ENCODE measurements at regions not wholly inside any gene's neighbourhood (a gene's known extent, or its start where the extent isn't known, plus 50 kb on each side); places are given as distances from the start of the nearest gene placed in this dataset.

DNA sequence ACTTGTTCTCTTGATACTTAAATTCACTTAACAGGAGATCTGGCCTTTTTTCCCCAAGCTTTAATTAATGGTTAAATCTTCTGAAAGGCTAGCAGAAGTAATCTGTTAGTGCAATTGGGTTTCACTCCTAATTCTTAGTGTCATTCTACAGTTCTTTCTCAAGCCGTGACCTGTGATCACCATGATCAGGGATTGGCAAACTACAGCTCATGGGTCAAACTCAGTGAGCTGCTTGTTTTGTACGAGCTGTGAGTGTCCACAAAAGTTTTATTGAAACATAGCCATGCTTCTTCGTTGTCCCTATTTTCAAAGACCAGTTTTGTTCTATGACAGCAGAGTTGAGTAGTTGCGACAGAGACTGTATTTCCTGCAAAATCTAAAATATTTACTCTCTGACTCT, 109.4 kb upstream of the KCNJ15 start:
- TF ChIP-seq, protein P1, sequence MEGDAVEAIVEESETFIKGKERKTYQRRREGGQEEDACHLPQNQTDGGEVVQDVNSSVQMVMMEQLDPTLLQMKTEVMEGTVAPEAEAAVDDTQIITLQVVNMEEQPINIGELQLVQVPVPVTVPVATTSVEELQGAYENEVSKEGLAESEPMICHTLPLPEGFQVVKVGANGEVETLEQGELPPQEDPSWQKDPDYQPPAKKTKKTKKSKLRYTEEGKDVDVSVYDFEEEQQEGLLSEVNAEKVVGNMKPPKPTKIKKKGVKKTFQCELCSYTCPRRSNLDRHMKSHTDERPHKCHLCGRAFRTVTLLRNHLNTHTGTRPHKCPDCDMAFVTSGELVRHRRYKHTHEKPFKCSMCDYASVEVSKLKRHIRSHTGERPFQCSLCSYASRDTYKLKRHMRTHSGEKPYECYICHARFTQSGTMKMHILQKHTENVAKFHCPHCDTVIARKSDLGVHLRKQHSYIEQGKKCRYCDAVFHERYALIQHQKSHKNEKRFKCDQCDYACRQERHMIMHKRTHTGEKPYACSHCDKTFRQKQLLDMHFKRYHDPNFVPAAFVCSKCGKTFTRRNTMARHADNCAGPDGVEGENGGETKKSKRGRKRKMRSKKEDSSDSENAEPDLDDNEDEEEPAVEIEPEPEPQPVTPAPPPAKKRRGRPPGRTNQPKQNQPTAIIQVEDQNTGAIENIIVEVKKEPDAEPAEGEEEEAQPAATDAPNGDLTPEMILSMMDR (conservative IDR thresholded peaks at IDR 0.05; ENCODE audit: control insufficient read depth, insufficient read depth, low read depth, low read length) = no peak

DNA sequence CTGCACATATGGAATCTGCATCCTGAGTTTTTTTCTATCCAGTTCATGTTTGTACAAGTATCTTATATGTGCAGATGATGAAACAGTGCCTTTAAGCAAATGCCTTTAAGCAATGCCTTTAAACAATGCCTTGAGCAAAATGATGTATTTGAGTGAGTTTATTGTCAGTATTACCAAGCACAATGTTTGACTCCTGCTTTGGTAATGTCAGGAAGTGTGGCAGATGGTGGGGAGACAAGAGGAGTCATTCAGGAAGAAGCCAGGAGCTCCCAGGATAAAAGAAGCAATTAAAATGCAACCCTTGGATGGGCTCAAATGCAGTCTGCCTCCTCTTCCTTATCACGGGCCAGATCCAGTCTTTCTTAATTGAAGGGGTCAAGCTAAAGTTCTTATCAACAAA, 108.7 kb upstream of the KCNJ15 start:
- TF ChIP-seq, protein P1 (conservative IDR thresholded peaks at IDR 0.05; ENCODE audit: control insufficient read depth, insufficient read depth, low read depth, low read length) = no peak
- DNase-seq (ENCODE audit: low read depth) = no peak
- no peak overlapping the region for H3K4me3 ChIP-seq (ENCODE audit: control insufficient read depth, low read depth, low read length)

More for the DNA sequence above, 109.4 kb upstream of the KCNJ15 start:
- no peak for DNase-seq (ENCODE audit: low read depth)
- H3K4me3 ChIP-seq (ENCODE audit: control insufficient read depth, low read depth, low read length) = no peak overlapping the region

DNA sequence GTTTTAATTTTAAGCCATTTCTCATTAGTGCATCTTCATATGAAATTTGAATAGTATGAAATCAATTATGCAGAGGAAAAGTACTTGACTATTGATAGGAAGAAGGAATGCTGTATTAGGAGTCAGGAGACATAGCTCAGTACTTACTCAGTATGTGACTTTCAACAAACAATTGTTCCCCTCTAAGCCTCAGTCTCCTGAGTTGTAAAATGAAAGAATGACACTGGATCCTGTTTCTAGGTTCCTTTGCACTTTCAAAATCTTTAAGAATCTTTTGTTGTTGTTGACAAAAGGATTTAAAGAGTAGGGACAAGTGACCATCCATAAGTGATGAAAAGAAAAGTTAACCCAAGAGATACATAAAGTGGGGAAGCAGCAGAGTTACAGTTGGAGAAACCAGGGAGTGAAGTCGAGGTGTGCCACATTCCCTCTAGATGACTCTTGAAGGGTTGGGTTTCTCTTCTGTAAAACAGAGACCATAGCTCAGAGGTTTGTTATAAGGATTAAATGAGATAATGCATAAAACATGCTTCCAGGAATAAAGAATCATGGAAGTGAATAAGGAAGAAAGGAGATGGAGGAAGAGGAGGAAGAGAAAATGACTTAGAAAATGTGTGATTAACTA, 105.7 kb upstream of the KCNJ15 start:
- no peak for DNase-seq (ENCODE audit: low read depth)
- H3K4me3 ChIP-seq (ENCODE audit: control insufficient read depth, low read depth, low read length) = no peak overlapping the region
- TF ChIP-seq, protein P1 (conservative IDR thresholded peaks at IDR 0.05; ENCODE audit: control insufficient read depth, insufficient read depth, low read depth, low read length) = no peak

DNA sequence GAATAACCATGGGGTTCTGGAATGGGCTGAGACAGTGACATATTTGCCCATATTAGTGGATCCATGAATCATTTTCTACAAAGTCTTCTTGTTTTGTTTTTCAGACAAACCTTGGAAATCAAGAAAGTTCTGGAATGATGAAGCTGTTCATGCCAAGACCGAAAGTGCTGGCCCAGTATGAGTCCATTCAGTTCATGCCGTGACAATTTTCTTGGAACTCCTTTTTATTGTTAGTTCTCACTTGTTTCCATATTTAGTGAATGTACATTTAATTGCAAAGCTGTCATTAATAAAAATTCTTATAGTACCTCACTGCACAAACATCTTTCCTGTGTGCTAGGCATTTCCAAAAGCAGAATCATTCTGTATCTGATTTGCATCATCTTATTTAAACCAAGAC, 100.6 kb upstream of the KCNJ15 start:
- TF ChIP-seq, protein P1 (conservative IDR thresholded peaks at IDR 0.05; ENCODE audit: control insufficient read depth, insufficient read depth, low read depth, low read length) = no peak
- DNase-seq (ENCODE audit: low read depth) = no peak
- no peak overlapping the region for H3K4me3 ChIP-seq (ENCODE audit: control insufficient read depth, low read depth, low read length)

DNA sequence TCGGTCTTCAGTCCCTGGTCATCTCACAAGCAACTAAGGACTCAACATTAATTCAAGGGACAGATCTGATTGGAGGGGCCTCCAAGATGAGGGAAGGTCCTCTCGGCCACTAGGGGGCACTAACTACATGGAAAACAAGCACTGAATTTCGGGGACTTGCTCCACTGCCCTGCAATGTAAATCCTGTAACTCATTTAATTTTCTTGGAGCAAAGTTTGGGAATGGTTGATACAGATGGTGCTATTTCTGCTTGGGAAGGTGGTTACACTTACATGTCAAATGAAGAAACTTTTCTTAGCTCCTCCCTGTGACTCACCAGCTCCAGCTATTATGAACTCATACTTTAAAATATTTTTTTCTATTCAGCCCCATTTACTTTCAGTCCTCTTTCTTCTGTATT, 97.4 kb upstream of the KCNJ15 start:
- H3K4me3 ChIP-seq (ENCODE audit: control insufficient read depth, low read depth, low read length) = no peak overlapping the region
- peak; percentile 95 for DNase-seq (ENCODE audit: low read depth)
- TF ChIP-seq, protein P1 (conservative IDR thresholded peaks at IDR 0.05; ENCODE audit: control insufficient read depth, insufficient read depth, low read depth, low read length) = peak; percentile 91

DNA sequence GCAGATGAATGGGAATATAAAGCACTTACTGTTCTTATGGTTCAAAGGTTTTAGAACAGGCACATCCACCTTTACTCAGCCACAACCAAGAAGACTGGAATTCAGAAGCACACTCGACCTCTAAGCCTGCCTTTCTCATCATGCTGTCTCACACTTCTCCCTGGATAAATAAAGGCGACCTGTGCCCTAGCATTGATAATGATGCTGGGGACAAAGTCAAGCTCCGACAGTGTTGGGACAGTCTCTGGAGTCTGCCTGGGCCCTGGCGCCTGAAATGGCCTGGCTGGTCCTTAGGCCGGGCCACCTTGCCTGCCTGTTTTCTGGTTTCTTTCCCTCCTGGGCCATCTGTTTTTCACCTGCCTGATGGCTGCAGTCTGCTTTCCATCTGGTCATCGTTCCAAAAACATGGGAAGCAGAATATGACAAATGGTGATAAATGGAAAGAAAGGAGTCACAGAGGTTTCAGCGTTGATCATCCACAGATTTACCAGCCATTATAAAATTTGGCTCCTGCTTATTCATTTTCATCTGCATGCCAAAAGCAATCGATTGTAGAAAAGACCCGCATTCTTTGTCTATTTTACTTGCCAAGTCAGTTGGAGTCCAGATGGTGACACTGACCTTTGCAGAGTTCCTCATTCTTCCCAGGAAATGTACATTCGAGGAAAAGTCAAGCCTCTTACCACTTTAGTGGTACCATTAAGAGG, 91.2 kb upstream of the KCNJ15 start:
- peak; percentile 90 for DNase-seq (ENCODE audit: low read depth)
- TF ChIP-seq, protein P1 (conservative IDR thresholded peaks at IDR 0.05; ENCODE audit: control insufficient read depth, insufficient read depth, low read depth, low read length) = no peak
- H3K4me3 ChIP-seq (ENCODE audit: control insufficient read depth, low read depth, low read length) = no peak overlapping the region
